ENCODE measurements at regions not wholly inside any gene's neighbourhood (a gene's known extent, or its start where the extent isn't known, plus 50 kb on each side); places are given as distances from the start of the nearest gene placed in this dataset.

DNA sequence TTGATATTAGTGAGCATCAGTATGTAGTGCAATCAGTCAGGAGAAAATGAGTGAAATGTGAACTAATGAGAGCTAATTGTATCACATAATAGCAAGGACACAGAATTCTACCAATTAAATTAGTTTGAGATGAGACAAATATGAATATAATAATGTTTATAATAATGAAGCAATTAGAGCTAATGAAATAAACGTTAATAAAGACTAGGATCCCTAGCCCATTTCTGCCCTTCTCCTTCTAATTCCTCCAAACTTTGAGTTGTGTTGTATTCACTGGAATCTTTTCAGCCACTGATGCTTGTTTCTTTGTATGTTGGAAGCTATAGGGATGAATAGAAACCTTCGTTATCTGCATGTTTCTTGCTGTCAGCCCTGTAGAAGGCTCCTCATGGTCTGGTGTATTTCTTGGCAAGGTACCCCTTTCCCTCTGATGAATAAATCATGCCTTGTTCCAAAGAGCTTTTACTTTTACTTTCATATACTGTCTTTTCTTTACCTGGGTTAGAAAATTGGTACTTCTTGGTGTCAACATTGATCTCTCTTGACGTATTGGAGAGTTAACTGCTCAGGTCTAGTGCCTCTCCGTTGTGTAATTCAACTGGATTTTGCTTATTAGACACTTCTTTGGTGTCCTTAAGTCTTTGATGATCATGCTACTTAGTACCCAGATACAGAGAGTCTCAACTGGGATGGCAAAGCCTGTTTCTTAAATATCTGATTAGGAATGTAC lies 154.8 kb downstream of the PTCSC3 start:
- TF ChIP-seq, protein P1, sequence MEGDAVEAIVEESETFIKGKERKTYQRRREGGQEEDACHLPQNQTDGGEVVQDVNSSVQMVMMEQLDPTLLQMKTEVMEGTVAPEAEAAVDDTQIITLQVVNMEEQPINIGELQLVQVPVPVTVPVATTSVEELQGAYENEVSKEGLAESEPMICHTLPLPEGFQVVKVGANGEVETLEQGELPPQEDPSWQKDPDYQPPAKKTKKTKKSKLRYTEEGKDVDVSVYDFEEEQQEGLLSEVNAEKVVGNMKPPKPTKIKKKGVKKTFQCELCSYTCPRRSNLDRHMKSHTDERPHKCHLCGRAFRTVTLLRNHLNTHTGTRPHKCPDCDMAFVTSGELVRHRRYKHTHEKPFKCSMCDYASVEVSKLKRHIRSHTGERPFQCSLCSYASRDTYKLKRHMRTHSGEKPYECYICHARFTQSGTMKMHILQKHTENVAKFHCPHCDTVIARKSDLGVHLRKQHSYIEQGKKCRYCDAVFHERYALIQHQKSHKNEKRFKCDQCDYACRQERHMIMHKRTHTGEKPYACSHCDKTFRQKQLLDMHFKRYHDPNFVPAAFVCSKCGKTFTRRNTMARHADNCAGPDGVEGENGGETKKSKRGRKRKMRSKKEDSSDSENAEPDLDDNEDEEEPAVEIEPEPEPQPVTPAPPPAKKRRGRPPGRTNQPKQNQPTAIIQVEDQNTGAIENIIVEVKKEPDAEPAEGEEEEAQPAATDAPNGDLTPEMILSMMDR (IDR thresholded peaks at IDR 0.05; ENCODE audit: borderline replicate concordance, extremely low read depth, low read length, poor library complexity, severe bottlenecking) = no peak
- TF ChIP-seq EZH2 (IDR thresholded peaks at IDR 0.05; ENCODE audit: borderline replicate concordance, low read depth, low read length, severe bottlenecking) = no peak
